SK-N-SH (cell line): ENCODE measurements at regions not wholly inside any gene's neighbourhood (a gene's known extent, or its start where the extent isn't known, plus 50 kb on each side); places are given as distances from the start of the nearest gene placed in this dataset.

Experiments used
- CTCF ChIA-PET: fragments of 300-600, 350-600 bp; formaldehyde crosslinking; extraction: SDS; loops from one replicate; lab custom pipeline; 2021; lab: Yijun Ruan, JAX
- POLR2A ChIA-PET: fragments of 350-600 bp; sonication (Branson Sonifier 250); formaldehyde crosslinking; extraction: SDS; loops from one replicate; lab custom pipeline; 2020; ENCODE audit warnings: antibody characterized with exemption, inconsistent platforms; lab: Yijun Ruan, JAX
- DNase-seq: peaks from one replicate; pipeline ENCODE4 v3.0.0; 2012
- H2AFZ ChIP-seq: fragments of 200-600 bp; sonication (generic); 2 replicates; pipeline ENCODE4 v1.8.1; 2016; ENCODE audit warnings: antibody characterized with exemption, mild to moderate bottlenecking, low read depth
- H3F3A ChIP-seq: fragments of 200-600 bp; sonication (generic); replicated peaks from 2 replicates; pipeline ENCODE3; 2016; ENCODE audit warnings: antibody characterized with exemption, mild to moderate bottlenecking; ENCODE audit not compliant: insufficient read depth
- H3K27ac ChIP-seq, 2 experiments: fragments of 200-500 bp in 1 of 2; fragments of 200-600 bp in 1 of 2; sonication (Bioruptor generic) in 1 of 2; sonication (generic), shearing (Covaris generic) in 1 of 2; 2 replicates each; pipeline versions ENCODE4 v1.5.1 to v1.6.1; 2014 to 2016; ENCODE audit warnings: low read depth in 2 of 2, inconsistent platforms in 1 of 2, low read length in 1 of 2, mild to moderate bottlenecking in 1 of 2, mixed read lengths in 1 of 2
- H3K27me3 ChIP-seq: fragments of 200-600 bp; sonication (generic), shearing (Covaris generic); 2 replicates; pipeline ENCODE4 v1.6.1; 2016; ENCODE audit warnings: mixed run types; ENCODE audit not compliant: insufficient read depth
- H3K36me3 ChIP-seq, 2 experiments: fragments of 200-500 bp in 1 of 2; fragments of 200-600 bp in 1 of 2; sonication (Bioruptor generic) in 1 of 2; sonication (generic) in 1 of 2; replicated peaks in 1 of 2; 2 replicates each; pipeline versions ENCODE3 to v1.5.1; 2014 to 2016; ENCODE audit warnings: low read length in 1 of 2, mild to moderate bottlenecking in 1 of 2; ENCODE audit not compliant: insufficient read depth in 2 of 2, control insufficient read depth in 1 of 2
- H3K4me1 ChIP-seq, 2 experiments: fragments of 200-500 bp in 1 of 2; fragments of 200-600 bp in 1 of 2; sonication (Bioruptor generic) in 1 of 2; sonication (generic), shearing (Covaris generic) in 1 of 2; 2 replicates each; pipeline versions ENCODE4 v1.5.1 to v1.6.1; 2014 to 2016; ENCODE audit warnings: low read depth in 1 of 2, low read length in 1 of 2, mixed run types in 1 of 2; ENCODE audit not compliant: insufficient read depth in 2 of 2, control insufficient read depth in 1 of 2
- H3K4me2 ChIP-seq: fragments of 200-600 bp; sonication (generic), shearing (Covaris generic); 2 replicates; pipeline ENCODE4 v1.6.1; 2017; ENCODE audit warnings: mixed run types
- H3K4me3 ChIP-seq, 2 experiments: fragments of 200-500 bp in 1 of 2; fragments of 200-600 bp in 1 of 2; sonication (Bioruptor generic) in 1 of 2; sonication (generic), shearing (Covaris generic) in 1 of 2; 2 replicates each; pipeline versions ENCODE4 v1.5.1 to v1.8.1; 2014 to 2016; ENCODE audit warnings: low read depth in 2 of 2, inconsistent platforms in 1 of 2, low read length in 1 of 2, mild to moderate bottlenecking in 1 of 2, mixed read lengths in 1 of 2, moderate library complexity in 1 of 2
- H3K79me2 ChIP-seq: fragments of 200-600 bp; sonication (generic); 2 replicates; pipeline ENCODE4 v1.8.1; 2017; ENCODE audit warnings: mild to moderate bottlenecking; ENCODE audit not compliant: insufficient read depth
- H3K9ac ChIP-seq: fragments of 200-600 bp; sonication (generic); 2 replicates; pipeline ENCODE4 v1.6.1; 2017; ENCODE audit warnings: mixed run types
- H3K9me2 ChIP-seq: fragments of 200-600 bp; sonication (generic); 2 replicates; pipeline ENCODE4 v1.6.1; 2017; ENCODE audit warnings: mixed run types
- H3K9me3 ChIP-seq: fragments of 200-600 bp; sonication (generic); 2 replicates; pipeline ENCODE4 v1.6.1; 2017; ENCODE audit warnings: mixed run types, mild to moderate bottlenecking, moderate library complexity
- H4K20me1 ChIP-seq: fragments of 200-600 bp; sonication (generic); 2 replicates; pipeline ENCODE4 v1.6.1; 2017; ENCODE audit warnings: mild to moderate bottlenecking, mixed run types; ENCODE audit not compliant: insufficient read depth
- FOSL2 ChIP-seq: IDR thresholded peaks from 2 replicates; pipeline ENCODE4 v1.4.0; 2012; ENCODE audit warnings: low read depth, mild to moderate bottlenecking, moderate library complexity, borderline replicate concordance
- FOXM1 ChIP-seq: IDR thresholded peaks from 2 replicates; pipeline ENCODE4 v1.4.0; 2012; ENCODE audit warnings: low read depth, mild to moderate bottlenecking
- JUND ChIP-seq: IDR thresholded peaks from 2 replicates; pipeline ENCODE4 v1.4.0; 2012
- MEF2A ChIP-seq: IDR thresholded peaks from 2 replicates; pipeline ENCODE4 v1.4.0; 2012; ENCODE audit warnings: low read depth, borderline replicate concordance
- MXI1 ChIP-seq: IDR thresholded peaks from 2 replicates; pipeline ENCODE4 v1.6.1; 2012; ENCODE audit warnings: mild to moderate bottlenecking, low read depth, low read length, improper control_type of control experiment
- RFX5 ChIP-seq: IDR thresholded peaks from 2 replicates; pipeline ENCODE4 v1.6.1; 2012; ENCODE audit warnings: mild to moderate bottlenecking, improper control_type of control experiment, low read length
- RXRA ChIP-seq: IDR thresholded peaks from 2 replicates; pipeline ENCODE4 v1.4.0; 2012; ENCODE audit warnings: low read depth, mild to moderate bottlenecking, borderline replicate concordance
- TAF1 ChIP-seq: IDR thresholded peaks from 2 replicates; pipeline ENCODE4 v1.6.1; 2012; ENCODE audit warnings: low read depth, mild to moderate bottlenecking, low read length, moderate library complexity, borderline replicate concordance
- TCF12 ChIP-seq: IDR thresholded peaks from 2 replicates; pipeline ENCODE4 v1.4.0; 2012
- WGBS: methylation state at CpG from one replicate; pipeline ENCODE4 v1.1.6; 2017; ENCODE audit warnings: low lambda C conversion rate; 5-methylcytosine and 5-hydroxymethylcytosine counted together
- TF ChIP-seq, protein P1 (sequence below): IDR thresholded peaks from 2 replicates; pipeline ENCODE4 v1.4.0; 2012; ENCODE audit warnings: low read depth, borderline replicate concordance
- TF ChIP-seq, protein P2 (sequence below): IDR thresholded peaks from 2 replicates; pipeline ENCODE4 v1.4.0; 2012; ENCODE audit warnings: low read depth, borderline replicate concordance
- TF ChIP-seq, protein P3 (sequence below): fragments of 150-350 bp; IDR thresholded peaks from 2 replicates; pipeline ENCODE4 v1.6.1; 2016; ENCODE audit warnings: mild to moderate bottlenecking, low read depth, low read length
- TF ChIP-seq, protein P4 (sequence below): IDR thresholded peaks from 2 replicates; pipeline ENCODE4 v1.6.1; 2012; ENCODE audit warnings: mild to moderate bottlenecking, low read depth, low read length, moderate library complexity

DNA sequence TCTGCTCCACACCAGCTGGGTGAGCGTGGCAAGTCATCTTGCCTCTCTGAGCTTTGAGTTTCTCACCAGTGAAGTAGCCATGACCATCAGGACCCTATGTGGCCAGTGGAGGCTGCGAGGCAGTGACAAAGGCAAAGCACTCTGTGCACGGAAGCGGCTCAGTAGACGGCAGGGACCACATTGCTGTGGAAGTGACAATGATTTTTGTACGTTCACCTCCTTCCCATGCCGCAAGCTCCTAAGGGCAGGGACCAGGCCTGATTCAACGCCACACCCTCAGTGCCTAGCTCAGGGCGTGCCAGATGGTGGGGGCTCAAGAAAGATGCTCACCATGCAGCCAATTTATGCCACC, 210.5 kb downstream of the MATN1 start:
- no peaks in the 10 kb centered on the region for H3F3A ChIP-seq
- no peaks in the 10 kb centered on the region for H3K27me3 ChIP-seq
- no peaks in the 10 kb centered on the region for H4K20me1 ChIP-seq
- H3K9me3 ChIP-seq, result no peaks in the 10 kb centered on the region
- no peak overlapping the region for H2AFZ ChIP-seq
- H3K9me2 ChIP-seq, result no peaks in the 10 kb centered on the region
- no peak for DNase-seq
- CTCF ChIA-PET, result interaction anchor here (1.2 kb wide), 1 partner anchor 132 kb away, joined by 5 read pairs; no protein-coding TSS in a partner anchor
- H3K4me2 ChIP-seq, result no peak overlapping the region
- H3K9ac ChIP-seq, result no peak overlapping the region
- no peaks in the 10 kb centered on the region for H3K79me2 ChIP-seq
- TF ChIP-seq RFX5 (no peak), TAF1 (no peak), FOXM1 (no peak), RXRA (no peak), MXI1 (no peak), TCF12 (no peak), FOSL2 (no peak), JUND (no peak)
- TF ChIP-seq, protein P1, sequence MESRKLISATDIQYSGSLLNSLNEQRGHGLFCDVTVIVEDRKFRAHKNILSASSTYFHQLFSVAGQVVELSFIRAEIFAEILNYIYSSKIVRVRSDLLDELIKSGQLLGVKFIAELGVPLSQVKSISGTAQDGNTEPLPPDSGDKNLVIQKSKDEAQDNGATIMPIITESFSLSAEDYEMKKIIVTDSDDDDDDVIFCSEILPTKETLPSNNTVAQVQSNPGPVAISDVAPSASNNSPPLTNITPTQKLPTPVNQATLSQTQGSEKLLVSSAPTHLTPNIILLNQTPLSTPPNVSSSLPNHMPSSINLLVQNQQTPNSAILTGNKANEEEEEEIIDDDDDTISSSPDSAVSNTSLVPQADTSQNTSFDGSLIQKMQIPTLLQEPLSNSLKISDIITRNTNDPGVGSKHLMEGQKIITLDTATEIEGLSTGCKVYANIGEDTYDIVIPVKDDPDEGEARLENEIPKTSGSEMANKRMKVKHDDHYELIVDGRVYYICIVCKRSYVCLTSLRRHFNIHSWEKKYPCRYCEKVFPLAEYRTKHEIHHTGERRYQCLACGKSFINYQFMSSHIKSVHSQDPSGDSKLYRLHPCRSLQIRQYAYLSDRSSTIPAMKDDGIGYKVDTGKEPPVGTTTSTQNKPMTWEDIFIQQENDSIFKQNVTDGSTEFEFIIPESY, result no peak
- TF ChIP-seq, protein P2, sequence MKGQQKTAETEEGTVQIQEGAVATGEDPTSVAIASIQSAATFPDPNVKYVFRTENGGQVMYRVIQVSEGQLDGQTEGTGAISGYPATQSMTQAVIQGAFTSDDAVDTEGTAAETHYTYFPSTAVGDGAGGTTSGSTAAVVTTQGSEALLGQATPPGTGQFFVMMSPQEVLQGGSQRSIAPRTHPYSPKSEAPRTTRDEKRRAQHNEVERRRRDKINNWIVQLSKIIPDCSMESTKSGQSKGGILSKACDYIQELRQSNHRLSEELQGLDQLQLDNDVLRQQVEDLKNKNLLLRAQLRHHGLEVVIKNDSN, result no peak
- TF ChIP-seq, protein P3, sequence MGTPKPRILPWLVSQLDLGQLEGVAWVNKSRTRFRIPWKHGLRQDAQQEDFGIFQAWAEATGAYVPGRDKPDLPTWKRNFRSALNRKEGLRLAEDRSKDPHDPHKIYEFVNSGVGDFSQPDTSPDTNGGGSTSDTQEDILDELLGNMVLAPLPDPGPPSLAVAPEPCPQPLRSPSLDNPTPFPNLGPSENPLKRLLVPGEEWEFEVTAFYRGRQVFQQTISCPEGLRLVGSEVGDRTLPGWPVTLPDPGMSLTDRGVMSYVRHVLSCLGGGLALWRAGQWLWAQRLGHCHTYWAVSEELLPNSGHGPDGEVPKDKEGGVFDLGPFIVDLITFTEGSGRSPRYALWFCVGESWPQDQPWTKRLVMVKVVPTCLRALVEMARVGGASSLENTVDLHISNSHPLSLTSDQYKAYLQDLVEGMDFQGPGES, result no peak
- TF ChIP-seq, all 33 proteins: peak for 0
- no peak overlapping the region for H3K27ac ChIP-seq
- H3K4me3 ChIP-seq, result no peak overlapping the region
- no peaks in the 10 kb centered on the region; a peak in 1 of 4 replicates for H3K4me1 ChIP-seq
- POLR2A ChIA-PET, result no interaction called here
- H3K36me3 ChIP-seq, result no peaks in the 10 kb centered on the region
- WGBS, result 50% methylated on average over 2 of the region's 9 CpGs

DNA sequence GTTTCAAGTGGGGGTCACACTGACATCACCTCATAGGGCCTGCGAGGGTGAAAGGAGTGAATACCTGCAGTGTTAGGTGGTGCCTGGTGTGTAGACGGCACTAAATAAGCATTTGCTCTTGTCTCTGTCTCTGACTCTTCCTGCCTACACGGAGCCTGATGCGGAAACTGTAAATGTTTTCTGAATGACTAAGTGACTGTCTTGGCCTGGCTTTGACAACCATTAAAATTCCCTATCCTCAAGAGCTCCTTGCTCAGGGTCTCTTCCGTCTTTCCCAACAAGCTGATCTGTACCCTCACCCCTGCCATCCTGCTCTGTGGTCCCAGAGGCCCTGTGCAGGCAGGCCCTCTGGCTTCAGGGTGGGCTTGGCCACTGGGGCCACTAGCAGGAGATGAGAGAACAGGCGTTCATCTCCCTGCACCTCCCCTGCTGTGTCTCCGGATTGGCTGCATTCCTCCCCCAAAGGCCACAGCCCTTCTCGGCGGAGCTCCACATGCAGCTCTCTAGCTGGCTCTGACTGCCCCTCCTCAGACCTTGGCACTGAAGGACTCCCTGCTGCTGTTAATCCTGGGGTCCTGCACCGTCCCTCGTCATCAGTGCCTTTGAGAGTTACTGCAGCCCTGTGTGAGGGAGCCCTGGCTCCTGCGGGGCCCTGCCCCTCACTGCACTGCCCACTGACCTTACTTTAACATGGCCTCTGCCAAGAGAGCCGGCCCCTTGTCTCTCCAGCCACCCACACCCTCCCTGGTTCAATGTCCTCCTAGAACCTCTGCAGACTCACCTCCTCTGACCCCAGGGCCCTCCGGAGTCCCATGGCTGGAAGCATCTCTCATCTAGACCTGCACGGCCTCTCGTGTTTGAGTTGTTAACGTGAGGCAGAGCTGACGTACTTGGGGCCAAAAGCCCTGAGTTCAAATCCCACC, 211.1 kb downstream of the MATN1 start:
- Histone ChIP-seq H3K4me2 (no peak overlapping the region), H3K4me1 (peaks cover 0 to under 1% of the 10 kb centered on the region in 2 experiments; a peak in 2 of 4 replicates), H3K36me3 (no peaks in the 10 kb centered on the region), H3F3A (no peaks in the 10 kb centered on the region), H3K9me2 (no peaks in the 10 kb centered on the region), H3K9ac (no peak overlapping the region), H3K9me3 (no peaks in the 10 kb centered on the region), H3K79me2 (no peaks in the 10 kb centered on the region), H2AFZ (no peak overlapping the region), H4K20me1 (no peaks in the 10 kb centered on the region), H3K27me3 (no peaks in the 10 kb centered on the region), H3K4me3 (no peak overlapping the region), H3K27ac (no peak overlapping the region)
- ChIA-PET CTCF (no interaction called here), POLR2A (no interaction called here)
- TF ChIP-seq, protein P4, sequence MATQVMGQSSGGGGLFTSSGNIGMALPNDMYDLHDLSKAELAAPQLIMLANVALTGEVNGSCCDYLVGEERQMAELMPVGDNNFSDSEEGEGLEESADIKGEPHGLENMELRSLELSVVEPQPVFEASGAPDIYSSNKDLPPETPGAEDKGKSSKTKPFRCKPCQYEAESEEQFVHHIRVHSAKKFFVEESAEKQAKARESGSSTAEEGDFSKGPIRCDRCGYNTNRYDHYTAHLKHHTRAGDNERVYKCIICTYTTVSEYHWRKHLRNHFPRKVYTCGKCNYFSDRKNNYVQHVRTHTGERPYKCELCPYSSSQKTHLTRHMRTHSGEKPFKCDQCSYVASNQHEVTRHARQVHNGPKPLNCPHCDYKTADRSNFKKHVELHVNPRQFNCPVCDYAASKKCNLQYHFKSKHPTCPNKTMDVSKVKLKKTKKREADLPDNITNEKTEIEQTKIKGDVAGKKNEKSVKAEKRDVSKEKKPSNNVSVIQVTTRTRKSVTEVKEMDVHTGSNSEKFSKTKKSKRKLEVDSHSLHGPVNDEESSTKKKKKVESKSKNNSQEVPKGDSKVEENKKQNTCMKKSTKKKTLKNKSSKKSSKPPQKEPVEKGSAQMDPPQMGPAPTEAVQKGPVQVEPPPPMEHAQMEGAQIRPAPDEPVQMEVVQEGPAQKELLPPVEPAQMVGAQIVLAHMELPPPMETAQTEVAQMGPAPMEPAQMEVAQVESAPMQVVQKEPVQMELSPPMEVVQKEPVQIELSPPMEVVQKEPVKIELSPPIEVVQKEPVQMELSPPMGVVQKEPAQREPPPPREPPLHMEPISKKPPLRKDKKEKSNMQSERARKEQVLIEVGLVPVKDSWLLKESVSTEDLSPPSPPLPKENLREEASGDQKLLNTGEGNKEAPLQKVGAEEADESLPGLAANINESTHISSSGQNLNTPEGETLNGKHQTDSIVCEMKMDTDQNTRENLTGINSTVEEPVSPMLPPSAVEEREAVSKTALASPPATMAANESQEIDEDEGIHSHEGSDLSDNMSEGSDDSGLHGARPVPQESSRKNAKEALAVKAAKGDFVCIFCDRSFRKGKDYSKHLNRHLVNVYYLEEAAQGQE, result no peak
- TF ChIP-seq FOSL2 (no peak), RXRA (no peak), MEF2A (no peak)
- TF ChIP-seq, protein P1, result no peak
- TF ChIP-seq, protein P2, result no peak
- DNase-seq, result no peak
- 39% methylated on average over 16 of the region's 18 CpGs for WGBS
